Adipose tissue (tissue), 3 donors: ENCODE measurements at regions not wholly inside any gene's neighbourhood (a gene's known extent, or its start where the extent isn't known, plus 50 kb on each side); places are given as distances from the start of the nearest gene placed in this dataset.
"Not testable (repeated sequence)": the region's sequence is repeated elsewhere in the genome, so short reads cannot be mapped to it uniquely, and the experiment has no call there.

Experiments
- H3K27ac ChIP-seq: one replicate; pipeline ENCODE4 v1.5.1; 2013; ENCODE audit warnings: low read depth, low read length
- WGBS, 3 donors: extraction: QIAGEN DNeasy Blood & Tissue Kit; methylation state at CpG; one replicate each; pipeline ENCODE4 v1.1.7; 2013; 5-methylcytosine and 5-hydroxymethylcytosine counted together
- donor health status: healthy with polysubstance abuse.
- donor health status: Bipolar disorder and iron deficiency.
- donor health status: healthy.

DNA sequence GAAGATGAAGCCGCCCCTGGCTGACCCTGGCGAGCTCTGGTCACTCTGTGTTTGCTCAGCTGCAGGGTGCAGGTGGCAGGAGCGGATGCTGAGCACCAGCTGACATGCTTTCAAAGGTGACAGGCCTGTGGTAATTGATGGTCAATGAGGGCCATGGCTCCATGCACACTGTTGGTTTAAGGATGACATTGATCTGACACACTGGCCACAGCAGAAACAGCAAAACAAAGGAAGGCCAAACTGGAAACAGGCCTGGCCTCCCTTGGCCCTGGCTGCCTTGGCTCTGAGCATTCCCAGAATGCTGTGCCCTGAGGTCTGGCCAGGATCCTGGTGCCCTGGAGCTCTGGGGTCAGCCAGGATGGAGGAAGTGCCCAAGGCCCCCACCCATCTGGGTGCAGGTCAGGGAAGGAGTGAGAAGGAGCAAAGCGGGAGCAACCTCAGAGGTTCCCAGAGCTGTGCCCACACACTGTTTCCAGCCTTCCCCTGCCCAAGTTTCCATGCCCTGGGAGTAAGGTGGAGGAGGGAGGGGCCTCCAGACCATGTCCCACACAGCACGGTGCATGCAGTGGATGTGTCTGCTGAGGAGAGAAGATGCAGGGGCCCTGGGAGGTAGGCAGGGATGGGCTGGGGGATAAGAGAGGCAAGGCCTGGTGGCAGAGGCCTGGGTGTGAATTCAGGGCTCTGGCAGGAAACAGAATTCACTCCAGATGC, 302.2 kb downstream of the RPS24 start:
- WGBS, 3 donors = 58 to 75% (median 66%) methylated on average over 5 of the region's 5 CpGs
- no peak overlapping the region for H3K27ac ChIP-seq

- WGBS, 3 donors = 51 to 77% (median 65%) methylated on average over 2 of the region's 2 CpGs
- H3K27ac ChIP-seq = no peak overlapping the region
These were observed 302.7 kb downstream of the RPS24 start for GRCh38 chr10:78336402-78336791.

- WGBS, 3 donors = 67 to 78% (median 74%) methylated on average over 4 of the region's 4 CpGs
- H3K27ac ChIP-seq = no peak overlapping the region
These were observed 303.4 kb downstream of the RPS24 start for GRCh38 chr10:78337016-78337415.

DNA sequence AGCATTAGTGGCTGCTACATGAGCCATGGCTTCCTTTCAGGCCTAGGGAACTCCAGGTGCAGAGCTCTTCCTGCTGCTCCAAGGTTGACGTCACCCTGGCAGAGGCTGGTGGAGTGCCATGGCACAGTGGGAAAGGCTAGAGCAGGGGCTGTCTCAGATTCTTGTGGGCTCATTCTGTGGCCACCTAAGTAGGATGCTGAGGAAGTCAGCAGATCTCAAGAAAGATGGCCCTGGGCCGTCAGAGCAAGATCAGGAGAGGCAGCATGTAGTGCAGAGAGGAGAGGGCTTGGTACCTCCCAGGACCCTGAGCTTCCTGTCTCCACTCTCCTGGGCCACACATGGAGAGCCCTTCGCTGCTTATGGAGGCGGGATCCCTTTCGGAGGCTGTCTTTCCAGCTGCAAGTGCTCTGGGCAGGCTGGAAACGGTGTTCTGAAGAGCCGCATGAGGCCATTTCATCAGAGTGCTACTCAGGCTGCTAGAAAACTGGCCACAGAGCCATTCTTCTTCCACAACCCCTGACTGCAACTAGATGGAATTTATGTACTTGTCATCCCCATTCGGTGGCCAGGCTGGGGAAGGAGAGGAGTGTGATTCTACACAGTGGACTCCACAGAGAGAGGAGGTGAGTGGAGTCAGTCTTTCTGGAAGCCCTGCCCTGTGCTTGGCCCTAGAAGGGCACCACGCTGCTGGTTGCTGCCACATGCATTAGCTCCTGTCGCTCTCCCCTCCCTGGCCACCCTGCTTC, 304.2 kb downstream of the RPS24 start:
- no peak overlapping the region for H3K27ac ChIP-seq
- 82 to 93% (median 92%) methylated on average over 10 of the region's 10 CpGs for WGBS, 3 donors

DNA sequence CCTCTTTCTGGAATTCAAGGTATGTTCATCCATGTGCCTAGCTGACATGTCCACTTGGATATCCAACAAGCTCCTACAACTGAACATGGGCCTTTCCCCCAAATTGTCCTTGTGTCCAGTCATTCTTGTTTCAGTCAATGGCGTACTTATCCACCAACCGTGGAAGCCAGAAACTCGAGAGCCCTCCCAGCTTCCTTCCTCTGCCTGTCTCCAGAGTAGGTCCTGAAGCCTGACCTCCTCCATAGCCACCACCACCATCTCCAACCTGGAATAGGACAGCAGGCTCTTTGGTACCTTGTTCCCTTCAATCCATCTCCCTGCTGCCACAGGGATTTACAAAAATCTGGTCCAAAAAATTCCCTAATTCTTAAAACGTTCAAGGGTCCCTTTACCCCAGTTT, 305.1 kb downstream of the RPS24 start:
- H3K27ac ChIP-seq = no peak overlapping the region
- whole genome bisulfite sequencing, 3 donors = 88 to 91% (median 88%) methylated on average over 4 of the region's 4 CpGs

- H3K27ac ChIP-seq = no peak overlapping the region
- 14 to 33% (median 30%) methylated on average over 4 of the region's 4 CpGs for WGBS, 3 donors
These were observed 305.6 kb downstream of the RPS24 start for GRCh38 chr10:78339251-78339650.

- 91 to 96% (median 91%) methylated on average over 8 of the region's 8 CpGs for WGBS, 3 donors
- H3K27ac ChIP-seq = no peak overlapping the region
These were observed 308.4 kb downstream of the RPS24 start for GRCh38 chr10:78341953-78342614.

DNA sequence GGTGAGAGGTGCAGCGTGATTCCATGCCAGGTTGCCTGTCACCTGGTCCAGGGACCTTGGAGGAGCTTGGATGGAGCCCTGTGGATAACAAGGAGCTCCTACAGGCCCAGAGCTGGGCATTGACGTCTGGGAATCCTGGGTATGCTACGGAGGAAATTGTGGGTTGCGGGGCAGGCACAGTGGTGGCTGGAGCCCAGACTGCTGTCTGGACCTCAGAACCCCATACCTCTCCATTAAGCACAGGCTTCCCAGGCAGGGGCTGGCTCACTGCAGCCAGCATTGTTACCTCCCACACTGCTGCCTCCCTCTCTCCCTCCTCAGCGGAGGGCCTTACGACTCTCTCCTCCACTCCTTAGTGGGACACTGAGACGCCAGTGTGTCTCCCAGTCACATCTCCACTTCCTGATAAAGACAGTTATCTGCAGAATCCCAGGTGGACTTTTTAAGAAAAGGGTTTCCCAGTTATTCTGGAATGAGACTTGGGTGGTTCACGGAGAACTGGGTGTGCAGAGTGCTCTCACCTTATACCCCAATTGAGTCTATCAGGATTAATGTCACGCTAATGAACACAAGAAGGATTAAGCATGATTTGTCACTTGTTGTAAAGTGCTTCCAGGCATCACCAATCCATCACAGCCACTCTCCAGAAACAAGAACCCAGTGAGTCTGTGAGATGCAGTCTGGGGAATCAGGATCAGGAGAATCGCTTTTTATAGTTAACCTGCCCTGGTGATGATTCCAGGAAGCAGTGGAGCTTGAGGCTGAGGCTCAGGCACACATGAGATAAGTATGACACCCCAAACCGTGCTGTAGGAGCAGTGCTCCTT, 309.4 kb downstream of the RPS24 start:
- 72% methylated on average over 11 of the region's 11 CpGs for WGBS, 3 donors
- H3K27ac ChIP-seq = no peak overlapping the region

- H3K27ac ChIP-seq = not testable (repeated sequence)
- 90 to 96% (median 95%) methylated on average over 8 of the region's 8 CpGs for WGBS, 3 donors
These were observed 310.6 kb downstream of the RPS24 start for GRCh38 chr10:78344257-78344656.

DNA sequence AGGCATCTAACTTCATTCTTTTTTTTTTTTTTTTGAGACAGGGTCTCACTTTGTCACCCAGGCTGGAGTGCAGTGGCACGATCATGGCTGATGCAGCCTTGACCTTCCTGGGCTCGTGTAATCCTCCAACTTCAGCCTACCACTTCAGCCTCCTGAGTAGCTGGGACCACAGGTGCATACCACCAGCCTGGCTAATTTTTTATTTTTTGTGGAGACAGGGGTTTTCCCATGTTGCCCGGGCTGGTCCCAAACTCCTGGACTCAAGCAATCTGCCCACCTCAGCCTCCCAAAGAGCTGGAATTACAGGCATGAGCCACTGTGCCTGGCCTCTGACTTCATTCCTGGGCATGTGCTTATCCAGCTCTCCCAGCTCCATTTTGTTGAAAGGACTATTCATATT, 311.9 kb downstream of the RPS24 start:
- 75 to 94% (median 90%) methylated on average over 3 of the region's 3 CpGs for WGBS, 3 donors
- H3K27ac ChIP-seq = not testable (repeated sequence)

DNA sequence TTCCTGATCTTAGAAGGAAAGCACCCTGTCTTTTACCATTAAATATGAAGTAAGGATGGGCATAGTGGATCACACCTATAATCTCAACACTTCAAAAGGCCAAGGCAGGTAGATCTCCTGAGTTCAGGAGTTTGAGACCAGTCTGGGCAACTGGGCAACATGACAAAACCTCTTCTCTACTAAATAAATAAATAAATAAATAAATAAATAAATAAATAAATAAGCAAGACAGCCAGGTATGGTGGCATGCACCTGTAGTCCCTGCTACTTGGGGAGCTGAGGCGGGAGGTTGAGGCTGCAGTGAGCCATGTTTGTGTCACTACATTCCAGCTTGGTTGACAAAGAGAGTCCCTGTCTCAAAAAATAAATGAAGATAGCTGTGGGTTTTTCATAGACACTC, 313.1 kb downstream of the RPS24 start:
- no peak overlapping the region for H3K27ac ChIP-seq
- WGBS, 3 donors = 96 to 100% (median 97%) methylated on average over 1 of the region's 1 CpG

- 73 to 90% (median 87%) methylated on average over 6 of the region's 6 CpGs for WGBS, 3 donors
- H3K27ac ChIP-seq = no peak overlapping the region
These were observed 314.9 kb downstream of the RPS24 start for GRCh38 chr10:78348411-78349164.

- 68 to 93% (median 87%) methylated on average over 4 of the region's 4 CpGs for WGBS, 3 donors
- H3K27ac ChIP-seq = no peak overlapping the region
These were observed 315.5 kb downstream of the RPS24 start for GRCh38 chr10:78349165-78349516.

GRCh38 chr10:78349911-78350663, 316.4 kb downstream of the RPS24 start:
- H3K27ac ChIP-seq = no peak overlapping the region
- 88 to 98% (median 93%) methylated on average over 2 of the region's 2 CpGs for WGBS, 3 donors

DNA sequence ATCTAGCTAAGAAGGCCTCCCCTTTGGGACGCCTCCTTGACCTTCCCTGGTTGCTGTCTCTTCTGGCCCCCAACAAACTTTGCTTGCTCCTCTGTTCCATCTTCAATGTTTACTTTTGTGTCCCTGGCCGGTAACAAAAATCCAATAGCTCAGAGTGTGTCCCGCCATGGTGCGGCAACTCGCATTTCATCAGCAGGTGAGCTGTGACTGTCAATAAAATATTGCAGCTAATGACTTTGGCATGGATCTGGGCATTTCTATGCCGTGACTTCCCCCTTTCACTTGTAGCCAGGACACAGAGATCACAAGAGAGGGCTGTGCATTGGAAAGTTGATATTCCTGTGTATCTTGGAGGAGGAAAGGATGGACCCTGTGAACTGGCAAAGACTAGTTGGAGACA, 317.6 kb downstream of the RPS24 start:
- H3K27ac ChIP-seq = no peak overlapping the region
- 61 to 98% (median 94%) methylated on average over 6 of the region's 6 CpGs for WGBS, 3 donors

- no peak overlapping the region for H3K27ac ChIP-seq
- WGBS, 3 donors = 63 to 78% (median 67%) methylated on average over 3 of the region's 3 CpGs
These were observed 318.1 kb downstream of the RPS24 start for GRCh38 chr10:78351809-78352208.

- 65 to 80% (median 67%) methylated on average over 3 of the region's 3 CpGs for WGBS, 3 donors
- no peak overlapping the region for H3K27ac ChIP-seq
These were observed 320.0 kb downstream of the RPS24 start for GRCh38 chr10:78353636-78354035.
